ENCODE measurements at regions not wholly inside any gene's neighbourhood (a gene's known extent, or its start where the extent isn't known, plus 50 kb on each side); places are given as distances from the start of the nearest gene placed in this dataset.

- H3K9me3 Mint-ChIP-seq: no peaks in the 10 kb centered on the region
- H3K4me1 Mint-ChIP-seq: peaks cover 40% of the 10 kb centered on the region
- H3K27ac Mint-ChIP-seq: no peak overlapping the region
- H3K4me3 Mint-ChIP-seq: peak overlapping the region; percentile 34
- H3K36me3 Mint-ChIP-seq: no peaks in the 10 kb centered on the region
- peaks cover 2% of the 10 kb centered on the region for H3K27me3 Mint-ChIP-seq
Observed at GRCh38 chr6:41441598-41442351, 104.4 kb upstream of the FOXP4 start.

DNA sequence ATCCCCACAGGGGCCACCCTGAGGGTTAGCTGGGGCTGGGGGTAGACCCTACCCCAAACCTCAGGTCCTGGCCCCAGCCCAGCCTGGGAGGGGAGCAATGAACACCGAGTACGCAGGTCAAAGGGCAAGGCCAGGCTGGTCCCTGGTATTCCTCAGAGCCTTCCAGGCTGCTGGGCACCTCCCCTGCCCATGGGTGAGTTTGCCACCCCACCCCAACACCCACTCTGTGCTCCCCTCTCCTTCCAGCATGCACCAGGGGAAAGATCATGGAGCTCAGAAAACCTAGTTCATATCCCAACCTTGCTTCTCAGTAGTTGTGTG is 103.9 kb upstream of the FOXP4 start:
- Mint-ChIP-seq H3K9me3 (no peaks in the 10 kb centered on the region), H3K4me1 (peaks cover 40% of the 10 kb centered on the region), H3K36me3 (no peaks in the 10 kb centered on the region), H3K4me3 (no peak overlapping the region), H3K27me3 (peaks cover 2% of the 10 kb centered on the region), H3K27ac (no peak overlapping the region)

- no peak overlapping the region for H3K27ac Mint-ChIP-seq
Observed at GRCh38 chr6:41442800-41443501, 103.2 kb upstream of the FOXP4 start.

DNA sequence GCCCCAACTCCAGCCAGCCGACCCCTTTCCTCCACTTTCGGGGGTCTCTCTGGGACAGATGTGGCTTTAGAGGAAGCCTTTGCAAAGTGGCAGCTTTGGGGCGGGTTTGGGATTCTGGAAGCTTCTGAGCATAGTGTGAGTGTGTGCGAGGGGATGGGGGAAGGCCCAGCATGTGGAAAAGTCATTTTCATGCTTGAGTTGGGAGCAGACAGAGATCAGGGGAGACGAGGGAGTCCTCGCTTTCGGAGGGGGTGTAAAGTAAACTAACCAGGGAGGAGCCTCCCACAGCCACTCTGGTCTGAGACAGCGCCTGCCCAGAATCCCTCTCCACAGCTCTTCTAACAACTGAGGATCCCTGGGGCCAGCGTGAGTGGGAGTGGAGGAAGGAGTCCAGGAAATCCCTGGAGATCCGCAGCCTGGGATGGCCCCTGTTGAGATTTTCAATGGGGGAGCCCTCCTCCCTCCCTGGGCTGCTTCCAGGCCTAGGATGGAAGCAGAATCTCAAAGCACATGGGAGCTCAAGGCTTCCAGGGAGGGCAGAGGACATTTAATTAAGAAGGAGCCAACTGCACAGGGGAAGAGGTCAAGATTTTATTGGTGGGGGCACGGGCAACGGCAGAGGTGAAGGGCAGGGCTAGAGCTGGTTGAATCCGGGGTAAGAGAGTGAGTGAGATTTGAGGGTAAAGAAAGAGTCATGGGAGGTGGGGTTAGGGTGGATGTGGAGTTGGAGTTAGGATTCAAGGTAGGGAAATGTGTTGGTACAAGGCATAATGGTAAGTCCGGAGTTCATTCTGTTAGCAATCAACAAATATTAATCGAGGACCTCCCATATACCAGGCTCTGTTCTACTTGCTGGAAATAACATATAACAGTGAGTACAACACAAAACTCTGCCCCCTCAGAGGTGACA is 102.3 kb upstream of the FOXP4 start:
- Mint-ChIP-seq H3K4me1 (peaks cover 40% of the 10 kb centered on the region), H3K27me3 (peaks cover 2% of the 10 kb centered on the region), H3K27ac (no peak overlapping the region), H3K36me3 (no peaks in the 10 kb centered on the region), H3K4me3 (no peak overlapping the region), H3K9me3 (no peaks in the 10 kb centered on the region)

More at GRCh38 chr6:41442800-41443501, 103.2 kb upstream of the FOXP4 start:
- no peaks in the 10 kb centered on the region for H3K9me3 Mint-ChIP-seq
- H3K36me3 Mint-ChIP-seq: no peaks in the 10 kb centered on the region
- H3K27me3 Mint-ChIP-seq: peaks cover 2% of the 10 kb centered on the region
- peaks cover 40% of the 10 kb centered on the region for H3K4me1 Mint-ChIP-seq
- H3K4me3 Mint-ChIP-seq: no peak overlapping the region

GRCh38 chr6:41445261-41445660 is 100.9 kb upstream of the FOXP4 start:
- Mint-ChIP-seq H3K4me3 (no peak overlapping the region), H3K4me1 (peaks cover 28% of the 10 kb centered on the region), H3K27ac (peak overlapping the region; percentile 20), H3K36me3 (no peaks in the 10 kb centered on the region), H3K27me3 (peaks cover 2% of the 10 kb centered on the region), H3K9me3 (no peaks in the 10 kb centered on the region)

DNA sequence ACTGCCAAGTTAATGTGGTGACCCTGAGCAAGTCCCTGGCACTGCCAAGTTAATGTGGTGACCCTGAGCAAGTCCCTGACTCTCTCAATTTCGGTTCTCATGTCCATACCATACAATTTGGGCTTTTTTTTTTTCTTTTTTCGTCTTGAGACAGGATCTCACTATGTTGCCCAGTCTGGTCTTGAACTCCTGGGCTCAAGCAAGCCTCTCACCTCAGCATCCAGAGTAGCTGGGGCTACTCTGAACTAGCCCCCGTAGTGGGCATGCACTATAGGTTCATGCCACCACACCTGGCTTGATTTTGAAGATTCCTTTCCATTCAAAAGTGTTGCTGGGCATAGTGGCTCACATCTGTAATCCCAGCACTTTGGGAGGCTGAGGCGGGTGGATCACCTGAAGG is 100.0 kb upstream of the FOXP4 start:
- no peak overlapping the region for H3K4me3 Mint-ChIP-seq
- H3K4me1 Mint-ChIP-seq: peaks cover 20% of the 10 kb centered on the region
- H3K36me3 Mint-ChIP-seq: no peaks in the 10 kb centered on the region
- H3K9me3 Mint-ChIP-seq: no peaks in the 10 kb centered on the region
- peaks cover 2% of the 10 kb centered on the region for H3K27me3 Mint-ChIP-seq
- peak overlapping the region; percentile 23 for H3K27ac Mint-ChIP-seq

DNA sequence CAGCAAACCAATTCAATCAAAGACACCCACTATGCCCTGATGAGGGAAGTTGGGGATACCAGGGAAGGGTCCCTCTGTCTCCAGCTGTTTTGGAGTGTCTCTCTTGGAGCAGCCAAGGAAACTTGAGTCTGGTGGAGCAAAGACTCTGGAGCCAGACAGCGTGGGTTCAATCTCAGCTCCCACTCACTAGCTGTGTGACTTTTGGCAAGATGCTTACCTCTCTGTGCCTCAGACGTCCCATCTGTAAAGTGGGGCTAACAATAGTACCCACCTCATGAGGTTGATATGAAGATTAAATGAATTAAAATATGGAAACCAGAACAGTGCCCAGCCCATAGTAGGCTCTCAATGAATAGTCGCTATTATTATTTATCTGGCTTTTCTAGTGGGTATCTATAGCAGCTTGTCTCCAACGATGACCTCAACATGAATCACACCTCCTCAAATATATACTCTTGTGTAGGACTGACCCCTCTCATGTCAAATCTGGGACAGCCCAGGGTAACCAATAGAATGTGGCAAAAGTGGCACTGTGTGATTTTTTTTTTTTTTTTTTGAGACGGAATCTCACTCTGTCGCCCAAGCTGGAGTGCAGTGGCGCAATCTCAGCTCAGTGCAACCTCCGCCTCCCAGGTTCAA is 99.2 kb upstream of the FOXP4 start:
- H3K27me3 Mint-ChIP-seq: peaks cover 2% of the 10 kb centered on the region
- H3K4me3 Mint-ChIP-seq: no peak overlapping the region
- no peaks in the 10 kb centered on the region for H3K36me3 Mint-ChIP-seq
- peaks cover 11% of the 10 kb centered on the region for H3K4me1 Mint-ChIP-seq
- no peaks in the 10 kb centered on the region for H3K9me3 Mint-ChIP-seq
- H3K27ac Mint-ChIP-seq: peak overlapping the region; percentile 64

DNA sequence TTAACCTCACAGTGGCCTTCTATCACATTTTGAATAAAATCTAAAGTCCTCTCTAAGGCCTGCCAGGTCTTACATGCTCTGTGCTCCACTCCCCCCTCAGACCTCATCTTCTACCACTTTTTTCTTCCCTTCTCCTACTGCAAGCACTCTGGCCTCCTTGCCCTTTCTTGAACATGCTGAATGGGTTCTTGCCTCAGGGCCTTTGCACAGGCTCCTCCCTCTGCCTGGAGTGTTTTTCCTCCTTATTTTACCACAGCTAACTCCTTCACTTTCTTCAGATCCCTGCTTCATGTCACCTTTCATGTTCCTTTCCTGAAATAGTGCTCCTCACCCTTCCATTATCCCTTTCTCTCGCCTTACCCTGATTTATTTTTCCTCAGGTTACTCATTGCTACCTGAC is 97.9 kb upstream of the FOXP4 start:
- Mint-ChIP-seq H3K4me3 (no peak overlapping the region), H3K27ac (no peak overlapping the region)

GRCh38 chr6:41449399-41450245 is 96.6 kb upstream of the FOXP4 start:
- Mint-ChIP-seq H3K27ac (no peak overlapping the region), H3K36me3 (no peaks in the 10 kb centered on the region), H3K4me3 (no peak overlapping the region), H3K27me3 (no peaks in the 10 kb centered on the region), H3K9me3 (no peaks in the 10 kb centered on the region), H3K4me1 (no peaks in the 10 kb centered on the region)

More for the DNA sequence above, 97.9 kb upstream of the FOXP4 start:
- no peaks in the 10 kb centered on the region for H3K36me3 Mint-ChIP-seq
- no peaks in the 10 kb centered on the region for H3K9me3 Mint-ChIP-seq
- H3K4me1 Mint-ChIP-seq: peaks cover 3% of the 10 kb centered on the region
- H3K27me3 Mint-ChIP-seq: peaks cover 2% of the 10 kb centered on the region

DNA sequence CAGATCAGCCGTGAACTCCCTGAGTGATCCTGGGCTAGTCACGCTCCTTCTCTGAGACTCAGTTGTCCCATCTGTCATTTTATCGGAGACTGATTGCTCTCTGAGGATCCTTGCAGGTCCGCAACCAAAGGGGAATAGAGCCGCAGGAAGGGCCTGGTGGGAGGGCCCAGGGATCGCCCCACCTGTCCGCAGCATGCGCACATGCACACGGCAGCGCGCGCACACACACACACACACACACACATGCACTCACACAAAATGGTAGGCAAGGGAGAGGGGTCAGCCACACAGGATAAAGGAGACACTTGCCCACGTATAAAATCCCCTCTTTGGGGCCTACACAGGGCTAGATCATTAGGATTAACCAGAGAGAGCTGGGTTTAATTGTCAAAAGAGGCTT is 95.6 kb upstream of the FOXP4 start:
- Mint-ChIP-seq H3K9me3 (no peaks in the 10 kb centered on the region), H3K27ac (no peak overlapping the region), H3K36me3 (no peaks in the 10 kb centered on the region), H3K27me3 (no peaks in the 10 kb centered on the region), H3K4me1 (no peaks in the 10 kb centered on the region), H3K4me3 (no peak overlapping the region)

DNA sequence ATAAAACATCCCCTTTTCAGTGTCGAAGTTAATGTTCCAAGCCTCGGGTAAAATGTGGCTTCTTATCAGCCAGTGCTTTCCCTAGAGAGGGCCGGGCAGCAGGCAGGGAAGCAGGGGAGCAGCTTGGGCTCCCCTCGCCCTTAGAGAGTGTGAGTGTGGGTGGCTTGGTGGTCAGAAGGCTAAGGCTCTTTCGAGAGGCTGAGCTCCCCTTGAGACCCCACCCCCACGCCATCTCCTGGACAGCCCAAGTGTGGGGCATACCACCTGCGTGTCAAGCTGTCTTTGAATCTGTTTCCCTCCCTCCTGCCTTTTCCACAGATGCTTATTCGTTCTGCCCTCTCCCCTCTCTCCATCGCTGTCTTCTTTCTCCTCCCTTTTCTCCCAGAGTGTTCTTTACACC is 95.1 kb upstream of the FOXP4 start:
- Mint-ChIP-seq H3K4me3 (no peak overlapping the region), H3K4me1 (no peaks in the 10 kb centered on the region), H3K27ac (no peak overlapping the region), H3K36me3 (no peaks in the 10 kb centered on the region), H3K27me3 (no peaks in the 10 kb centered on the region), H3K9me3 (no peaks in the 10 kb centered on the region)

DNA sequence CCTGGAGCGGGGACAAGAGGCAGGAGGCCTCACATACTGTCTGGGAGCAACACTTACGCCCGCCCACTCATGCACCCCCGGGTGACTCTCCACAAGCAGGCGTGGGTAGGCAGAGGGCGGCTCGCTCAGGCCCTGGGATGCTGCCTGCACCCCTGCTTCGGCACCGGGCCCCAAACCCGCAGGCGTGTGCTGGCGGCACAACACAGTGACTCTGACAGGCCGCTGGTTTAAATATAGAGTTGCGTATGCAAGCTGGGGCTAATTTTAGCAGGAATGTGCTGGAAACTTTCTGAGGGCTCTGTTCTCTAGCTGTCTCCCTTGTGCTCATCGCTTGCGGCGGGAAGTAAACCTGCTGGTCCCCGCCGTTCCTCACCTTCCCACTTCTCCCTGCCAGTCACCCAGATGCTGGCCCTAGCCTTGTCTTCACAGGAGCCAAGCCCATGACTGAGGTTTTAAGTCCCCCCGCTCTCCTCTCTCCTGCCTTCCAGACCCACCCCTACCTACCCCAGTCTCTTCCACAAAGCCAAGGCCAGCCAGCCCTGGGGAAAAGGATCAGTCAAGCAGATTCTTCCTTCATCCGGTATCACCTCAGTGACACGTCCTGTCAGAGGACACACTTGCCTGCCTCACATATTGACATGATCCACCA is 94.5 kb upstream of the FOXP4 start:
- H3K4me3 Mint-ChIP-seq: no peak overlapping the region
- no peaks in the 10 kb centered on the region for H3K4me1 Mint-ChIP-seq
- H3K9me3 Mint-ChIP-seq: no peaks in the 10 kb centered on the region
- no peaks in the 10 kb centered on the region for H3K27me3 Mint-ChIP-seq
- H3K27ac Mint-ChIP-seq: no peak overlapping the region
- no peaks in the 10 kb centered on the region for H3K36me3 Mint-ChIP-seq

- Mint-ChIP-seq H3K9me3 (no peaks in the 10 kb centered on the region), H3K27ac (no peak overlapping the region), H3K4me1 (no peaks in the 10 kb centered on the region), H3K27me3 (no peaks in the 10 kb centered on the region), H3K4me3 (no peak overlapping the region), H3K36me3 (no peaks in the 10 kb centered on the region)
Observed at GRCh38 chr6:41452763-41453162, 93.4 kb upstream of the FOXP4 start.

- Mint-ChIP-seq H3K9me3 (no peaks in the 10 kb centered on the region), H3K27me3 (no peaks in the 10 kb centered on the region), H3K27ac (no peak overlapping the region), H3K4me3 (no peak overlapping the region), H3K4me1 (no peaks in the 10 kb centered on the region), H3K36me3 (no peaks in the 10 kb centered on the region)
Observed at GRCh38 chr6:41453244-41453643, 92.9 kb upstream of the FOXP4 start.
